NB4 (cell line): ENCODE measurements at regions not wholly inside any gene's neighbourhood (a gene's known extent, or its start where the extent isn't known, plus 50 kb on each side); places are given as distances from the start of the nearest gene placed in this dataset.

Source experiments
- DNase-seq: peaks from one replicate; pipeline ENCODE4 v3.0.0; 2010; ENCODE audit warnings: low read depth
- H3K4me3 ChIP-seq: one replicate; pipeline ENCODE4 v1.5.1; 2011; ENCODE audit warnings: mild to moderate bottlenecking, low read depth, low read length, moderate library complexity
- CTCF ChIP-seq: IDR thresholded peaks from one replicate; pipeline ENCODE4 v1.5.1; 2012; ENCODE audit warnings: low read depth, low read length
- MAX ChIP-seq: IDR thresholded peaks from 2 replicates; pipeline ENCODE4 v1.6.1; 2011; ENCODE audit warnings: low read depth, low read length
- MYC ChIP-seq: IDR thresholded peaks from 2 replicates; pipeline ENCODE4 v1.6.1; 2011; ENCODE audit warnings: low read depth, low read length
- POLR2A ChIP-seq: IDR thresholded peaks from 2 replicates; pipeline ENCODE4 v1.6.1; 2011; ENCODE audit warnings: mild to moderate bottlenecking; ENCODE audit not compliant: insufficient read length; ENCODE audit errors: extremely low read depth

GRCh38 chr4:137451172-137451825 is 81.0 kb downstream of the PCDH18 start:
- H3K4me3 ChIP-seq, result no peak overlapping the region
- no peak for TF ChIP-seq POLR2A
- TF ChIP-seq MYC, result no peak
- TF ChIP-seq MAX, result no peak
- TF ChIP-seq CTCF, result no peak
- DNase-seq, result no peak

DNA sequence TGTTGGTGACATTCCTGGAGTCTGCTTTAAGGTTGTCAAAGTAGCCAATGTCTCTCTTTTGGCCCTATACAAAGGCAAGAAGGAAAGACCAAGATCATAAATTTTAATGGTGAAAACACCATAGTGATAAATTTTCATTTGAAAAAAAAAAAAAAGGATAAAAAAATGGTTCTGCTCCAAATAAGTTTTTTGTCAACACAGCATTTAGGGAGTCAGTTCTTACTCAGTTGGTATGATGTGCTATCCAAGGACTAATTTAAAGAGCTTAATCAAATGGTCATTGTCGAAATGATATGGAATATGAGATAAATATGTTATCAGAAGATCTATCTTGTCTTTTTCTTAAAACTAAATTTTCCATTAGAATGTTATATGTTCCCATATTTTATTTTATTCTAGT is 83.9 kb downstream of the PCDH18 start:
- no peak overlapping the region for H3K4me3 ChIP-seq
- DNase-seq, result no peak
- TF ChIP-seq CTCF (no peak), MAX (no peak), POLR2A (no peak), MYC (no peak)

DNA sequence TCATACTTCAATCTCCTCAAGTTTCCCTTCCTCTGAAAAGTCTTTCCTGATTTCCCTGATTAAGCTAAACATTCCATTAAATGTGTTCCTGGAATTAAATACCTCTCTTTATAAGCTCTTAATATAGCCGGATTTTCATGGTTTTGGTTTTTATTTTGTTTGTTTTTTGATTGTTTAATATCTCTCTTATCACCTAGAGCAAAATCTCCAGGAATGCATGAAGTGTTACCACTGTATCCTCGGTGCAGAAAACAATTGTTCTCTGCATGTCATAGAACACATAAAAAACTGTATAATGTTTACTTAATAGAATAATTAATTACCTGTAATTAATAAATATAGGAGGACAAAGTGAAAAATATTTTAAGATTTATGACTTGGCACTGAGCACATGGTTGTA is 86.2 kb downstream of the PCDH18 start:
- no peak for DNase-seq
- no peak for TF ChIP-seq CTCF
- TF ChIP-seq MYC, result no peak
- TF ChIP-seq POLR2A, result no peak
- no peak for TF ChIP-seq MAX
- H3K4me3 ChIP-seq, result no peak overlapping the region

DNA sequence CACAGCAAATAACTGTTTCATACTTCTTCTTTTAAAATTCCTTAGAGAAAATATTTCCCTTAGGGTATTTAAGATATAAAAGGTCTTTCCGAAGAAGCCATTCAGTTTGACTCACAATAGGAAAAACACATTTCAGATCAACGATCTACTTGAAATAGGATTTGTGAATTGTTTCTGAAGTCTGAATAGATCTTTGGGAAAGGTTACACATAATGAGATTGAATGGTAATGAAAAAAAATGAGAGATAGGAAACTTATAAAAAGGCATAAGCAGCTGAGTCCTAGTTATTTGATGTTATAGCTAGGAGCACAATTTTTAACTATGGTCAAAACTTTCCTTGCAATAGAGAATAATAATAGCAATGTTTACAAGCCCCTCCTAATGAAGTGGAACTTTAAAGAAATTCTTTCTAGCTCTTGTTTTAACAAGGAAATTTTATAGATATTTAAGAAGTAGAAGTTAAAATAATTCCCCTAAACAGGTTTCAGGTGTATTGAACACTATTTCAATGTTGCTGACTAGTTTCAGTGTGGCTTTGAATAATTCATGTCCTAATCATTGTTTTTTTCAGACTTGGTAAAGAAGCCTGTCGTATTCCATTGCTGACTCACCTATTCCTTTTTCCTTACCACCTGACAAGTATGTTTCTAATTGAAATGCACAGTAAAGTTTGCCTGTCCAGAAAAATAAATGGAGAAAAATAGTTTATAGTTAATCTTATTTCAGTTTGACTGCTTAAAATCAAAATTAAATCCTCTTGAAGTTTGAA is 89.1 kb downstream of the PCDH18 start:
- no peak for DNase-seq
- no peak overlapping the region for H3K4me3 ChIP-seq
- TF ChIP-seq POLR2A, result no peak
- no peak for TF ChIP-seq MYC
- no peak for TF ChIP-seq MAX
- no peak for TF ChIP-seq CTCF

GRCh38 chr4:137432446-137433311 is 99.6 kb downstream of the PCDH18 start:
- DNase-seq, result no peak
- H3K4me3 ChIP-seq, result no peak overlapping the region
- no peak for TF ChIP-seq CTCF
- TF ChIP-seq MAX, result no peak
- no peak for TF ChIP-seq POLR2A
- no peak for TF ChIP-seq MYC
